D721Med (cell line): ENCODE measurements at regions not wholly inside any gene's neighbourhood (a gene's known extent, or its start where the extent isn't known, plus 50 kb on each side); places are given as distances from the start of the nearest gene placed in this dataset.

Experiments used
- DNase-seq: peaks from one replicate; pipeline ENCODE4 v3.0.0; 2011; ENCODE audit warnings: low spot score; ENCODE audit not compliant: insufficient read length
- FAIRE-seq: peaks from 2 replicates; lab custom pipeline; 2011; peaks lifted over from hg19 to GRCh38; lab: Jason Lieb, UNC
- TF ChIP-seq, protein P1 (sequence below): IDR thresholded peaks from 2 replicates; pipeline ENCODE4 v1.5.1; 2012; ENCODE audit warnings: mild to moderate bottlenecking, control low read depth; ENCODE audit not compliant: insufficient read depth; ENCODE audit errors: missing control alignments

DNA sequence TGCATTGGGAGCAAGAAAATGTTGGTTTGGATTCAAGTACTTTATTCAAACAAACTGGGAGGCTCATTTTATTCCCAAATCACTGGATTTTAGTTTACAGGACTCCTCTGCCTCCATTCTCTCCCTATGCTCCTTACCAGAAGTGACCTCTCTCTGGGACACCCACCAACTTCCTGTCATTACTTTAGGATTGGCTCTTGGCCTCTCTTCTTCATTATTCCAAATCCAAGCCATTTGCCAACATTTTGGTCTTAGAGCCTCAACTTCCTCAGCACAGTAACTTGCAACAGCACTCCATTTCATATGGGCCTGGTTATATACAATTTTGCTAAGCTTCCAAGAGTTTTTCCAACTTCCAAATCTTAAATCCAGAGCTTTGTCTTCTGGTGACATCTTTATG is 432.1 kb downstream of the NR2F2 start:
- DNase-seq = no peak
- FAIRE-seq = no peak
- TF ChIP-seq, protein P1, sequence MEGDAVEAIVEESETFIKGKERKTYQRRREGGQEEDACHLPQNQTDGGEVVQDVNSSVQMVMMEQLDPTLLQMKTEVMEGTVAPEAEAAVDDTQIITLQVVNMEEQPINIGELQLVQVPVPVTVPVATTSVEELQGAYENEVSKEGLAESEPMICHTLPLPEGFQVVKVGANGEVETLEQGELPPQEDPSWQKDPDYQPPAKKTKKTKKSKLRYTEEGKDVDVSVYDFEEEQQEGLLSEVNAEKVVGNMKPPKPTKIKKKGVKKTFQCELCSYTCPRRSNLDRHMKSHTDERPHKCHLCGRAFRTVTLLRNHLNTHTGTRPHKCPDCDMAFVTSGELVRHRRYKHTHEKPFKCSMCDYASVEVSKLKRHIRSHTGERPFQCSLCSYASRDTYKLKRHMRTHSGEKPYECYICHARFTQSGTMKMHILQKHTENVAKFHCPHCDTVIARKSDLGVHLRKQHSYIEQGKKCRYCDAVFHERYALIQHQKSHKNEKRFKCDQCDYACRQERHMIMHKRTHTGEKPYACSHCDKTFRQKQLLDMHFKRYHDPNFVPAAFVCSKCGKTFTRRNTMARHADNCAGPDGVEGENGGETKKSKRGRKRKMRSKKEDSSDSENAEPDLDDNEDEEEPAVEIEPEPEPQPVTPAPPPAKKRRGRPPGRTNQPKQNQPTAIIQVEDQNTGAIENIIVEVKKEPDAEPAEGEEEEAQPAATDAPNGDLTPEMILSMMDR = no peak

DNA sequence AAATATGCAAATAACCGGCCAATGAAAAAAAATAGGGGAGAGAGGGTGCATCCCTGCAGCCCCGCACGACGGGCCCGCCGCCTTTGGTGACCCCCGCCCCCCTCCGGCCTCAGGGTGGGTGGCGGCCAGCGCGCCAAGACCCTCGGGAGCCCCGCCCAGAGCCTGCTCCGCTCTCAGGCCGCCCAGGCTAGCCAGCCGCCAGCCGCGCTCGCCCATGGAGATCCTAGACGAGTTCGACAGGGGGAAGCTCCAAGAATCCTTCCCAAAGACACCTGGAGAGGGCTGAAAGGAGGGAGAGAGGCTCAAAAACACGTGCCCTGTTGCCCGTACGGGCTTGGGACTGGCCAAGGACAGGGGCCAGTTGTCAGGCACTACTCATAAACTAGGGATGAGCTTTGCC is 434.0 kb downstream of the NR2F2 start:
- DNase-seq (no peak), FAIRE-seq (no peak)
- TF ChIP-seq, protein P1 = no peak

DNA sequence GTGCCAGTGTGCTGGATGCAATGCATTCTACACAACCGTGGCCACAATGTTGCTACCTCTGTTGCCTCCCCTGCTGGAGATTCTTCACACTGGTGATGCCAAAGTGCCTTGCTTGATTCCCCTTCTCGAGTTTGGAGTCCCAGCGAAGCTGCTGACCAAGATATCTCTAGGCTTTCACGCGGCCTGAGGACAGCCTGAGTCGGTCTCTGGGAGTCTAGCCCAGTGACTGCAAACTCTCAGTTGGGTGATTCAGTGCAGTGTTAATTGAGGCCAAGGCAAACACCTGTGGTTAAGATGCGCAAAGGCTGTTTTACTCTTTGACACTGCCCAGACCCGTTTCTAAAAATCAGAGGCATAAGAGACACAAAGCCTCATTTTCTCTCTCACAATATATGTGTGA is 434.4 kb downstream of the NR2F2 start:
- no peak for FAIRE-seq
- TF ChIP-seq, protein P1 = no peak
- no peak for DNase-seq

DNA sequence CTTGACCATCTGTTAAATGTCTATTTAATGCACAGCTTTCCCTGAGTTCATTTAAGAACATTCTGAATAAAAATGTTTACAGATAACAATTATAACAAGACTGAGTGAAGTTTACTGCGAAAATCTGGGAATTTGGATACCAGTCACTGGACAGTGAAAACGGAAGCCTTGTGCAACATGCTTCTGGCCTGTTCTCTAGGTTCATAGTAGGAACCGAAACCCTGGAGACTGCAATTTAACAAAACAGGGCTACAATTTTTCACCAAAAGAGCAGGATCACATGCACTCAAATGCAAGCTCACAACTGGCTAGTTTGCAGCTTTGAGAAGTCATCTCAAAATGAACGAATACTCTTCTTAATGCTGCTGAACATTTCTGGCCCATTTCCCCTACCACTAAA is 435.9 kb downstream of the NR2F2 start:
- FAIRE-seq (no peak), DNase-seq (no peak)
- TF ChIP-seq, protein P1 = no peak

DNA sequence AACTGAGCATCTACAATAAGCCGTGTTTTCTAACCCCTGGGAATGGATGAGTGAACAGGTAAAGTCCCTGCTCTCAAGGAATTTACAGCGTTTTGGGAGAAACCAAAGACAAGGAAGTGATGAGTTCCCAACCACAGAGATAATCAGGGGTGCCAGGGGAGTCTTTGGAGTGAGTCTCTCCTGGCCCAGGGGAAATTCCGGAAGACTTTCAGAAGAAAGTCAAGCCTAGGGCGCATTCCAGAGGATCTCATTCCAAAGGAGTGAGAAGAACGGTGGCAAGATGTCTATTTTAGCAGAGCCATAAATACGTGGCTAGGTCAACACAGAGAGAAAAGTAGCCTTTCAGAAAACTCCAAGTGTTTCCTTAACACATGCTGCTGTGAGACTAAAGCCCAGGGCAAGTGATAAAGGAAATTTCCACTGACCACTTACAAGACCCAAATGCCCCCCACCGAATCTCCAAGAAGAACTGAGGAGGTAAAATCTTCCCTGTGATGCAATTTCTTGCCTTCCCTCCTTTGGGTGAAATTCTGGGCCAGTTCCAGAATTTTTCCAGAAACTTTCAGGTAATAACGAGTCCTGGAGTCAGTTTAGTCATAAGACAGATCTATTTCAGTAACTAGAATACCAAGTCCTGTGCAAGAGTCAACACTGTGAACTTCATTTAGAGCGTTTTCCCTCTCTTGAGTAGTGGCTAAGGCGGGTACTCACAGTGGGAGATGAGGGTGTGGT is 437.4 kb downstream of the NR2F2 start:
- DNase-seq = no peak
- TF ChIP-seq, protein P1 = no peak
- no peak for FAIRE-seq

DNA sequence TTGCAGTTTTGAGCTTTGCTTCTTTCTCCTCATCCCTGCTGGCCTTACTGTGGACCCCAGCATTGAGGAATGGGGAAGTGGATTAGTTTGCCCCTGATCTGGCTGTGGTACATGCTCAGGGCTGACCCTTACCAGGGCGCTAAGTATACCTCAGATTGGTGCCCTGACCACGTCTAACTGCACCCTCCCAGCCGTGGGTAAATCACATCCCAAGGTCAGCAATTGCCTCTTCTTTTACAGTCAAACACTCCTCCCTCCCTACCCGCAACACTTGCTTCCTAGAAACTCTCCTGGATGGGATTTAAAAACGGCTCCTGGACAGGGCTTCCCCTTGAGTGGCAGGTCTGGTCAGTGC is 437.9 kb downstream of the NR2F2 start:
- FAIRE-seq (no peak), DNase-seq (no peak)
- TF ChIP-seq, protein P1 = no peak

DNA sequence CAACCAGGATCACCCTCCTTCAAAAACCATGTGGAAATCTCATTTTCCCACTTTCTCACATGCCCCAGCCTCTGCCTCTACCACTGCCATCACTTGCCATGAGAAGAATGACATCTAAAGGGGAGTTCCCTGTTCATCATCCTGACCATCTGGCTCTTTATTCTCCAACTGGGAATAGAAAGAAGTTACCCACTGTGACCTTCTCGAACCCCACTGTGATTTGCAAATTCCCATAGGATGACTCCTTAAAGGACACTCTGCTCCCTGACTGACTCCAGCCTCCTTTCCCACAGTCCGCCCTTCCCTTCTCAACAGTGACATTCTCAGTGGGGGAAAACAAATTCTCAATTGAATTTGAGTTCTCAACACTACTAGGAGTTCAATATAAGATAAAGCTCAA is 440.5 kb downstream of the NR2F2 start:
- no peak for DNase-seq
- FAIRE-seq = no peak
- TF ChIP-seq, protein P1 = no peak
